B cell (primary cell): ENCODE measurements at regions not wholly inside any gene's neighbourhood (a gene's known extent, or its start where the extent isn't known, plus 50 kb on each side); places are given as distances from the start of the nearest gene placed in this dataset.

Source experiments
- ATAC-seq: fragments of 200-7000 bp; cut with Tn5 transposase; one replicate; pipeline ENCODE4 v1.10.0; 2021; ENCODE audit warnings: low read depth, mild to moderate bottlenecking, moderate number of reproducible peaks, moderate library complexity
- CTCF ChIA-PET: fragments of 350-600 bp; sonication (Branson Sonifier 250); formaldehyde crosslinking; loops from one replicate; lab custom pipeline; 2021; ENCODE audit warnings: antibody characterized with exemption, inconsistent platforms; lab: Charles Lee
- POLR2A ChIA-PET: fragments of 350-600 bp; sonication (Branson Sonifier 250); formaldehyde crosslinking; loops from one replicate; lab custom pipeline; 2021; ENCODE audit warnings: antibody characterized with exemption; lab: Charles Lee
- DNase-seq: peaks from one replicate; pipeline ENCODE4 v3.0.0; 2013
- H2AFZ ChIP-seq: 2 replicates; pipeline ENCODE4 v1.6.1; 2012; ENCODE audit warnings: mild to moderate bottlenecking, low read depth, low read length; ENCODE audit not compliant: insufficient read depth, poor library complexity, severe bottlenecking
- H3K27ac ChIP-seq, 2 donors: 1 replicate in 1 of 2; 2 replicates in 1 of 2; pipeline ENCODE4 v1.5.1; 2012 to 2013; ENCODE audit warnings: low read length in 2 of 2, mild to moderate bottlenecking in 2 of 2, moderate library complexity in 1 of 2
- H3K27me3 ChIP-seq, 4 experiments: fragments of 200-600 bp in 1 of 4; sonication (generic) in 1 of 4; replicated peaks in 1 of 4; 1 replicate in 2 of 4; 2 replicates in 2 of 4; pipeline versions ENCODE4 v1.6.1 to v1.7.0; 2013 to 2016; ENCODE audit warnings: low read length in 3 of 4, mild to moderate bottlenecking in 2 of 4, mixed read lengths in 1 of 4, moderate library complexity in 1 of 4; ENCODE audit not compliant: insufficient read depth in 4 of 4, control insufficient read depth in 3 of 4; ENCODE audit errors: control extremely low read depth in 1 of 4
- H3K36me3 ChIP-seq, 2 experiments: replicated peaks in 1 of 2; 1 replicate in 1 of 2; 2 replicates in 1 of 2; pipeline versions ENCODE4 v1.6.1 to v1.7.1; 2013; ENCODE audit warnings: low read length in 1 of 2; ENCODE audit not compliant: insufficient read depth in 2 of 2, control insufficient read depth in 1 of 2; ENCODE audit errors: control extremely low read depth in 1 of 2, extremely low read depth in 1 of 2
- H3K4me1 ChIP-seq, 2 donors: fragments of 200-600 bp in 1 of 2; sonication (generic) in 1 of 2; 1 replicate in 1 of 2; 2 replicates in 1 of 2; pipeline versions ENCODE4 v1.5.1 to v1.6.1; 2013 to 2017; ENCODE audit warnings: low read length in 2 of 2; ENCODE audit not compliant: control insufficient read depth in 2 of 2, insufficient read depth in 2 of 2
- H3K4me2 ChIP-seq: replicated peaks from 2 replicates; pipeline ENCODE3; 2012; ENCODE audit warnings: mild to moderate bottlenecking, low read depth, low read length; ENCODE audit not compliant: poor library complexity, severe bottlenecking
- H3K4me3 ChIP-seq, 5 experiments: fragments of 200-600 bp in 1 of 5; sonication (generic) in 1 of 5; 1 replicate in 3 of 5; 2 replicates in 2 of 5; pipeline versions ENCODE4 v1.5.1 to v1.7.0; 2011 to 2016; ENCODE audit warnings: low read length in 4 of 5, mild to moderate bottlenecking in 4 of 5, low read depth in 2 of 5, control low read depth in 1 of 5, moderate library complexity in 1 of 5; ENCODE audit not compliant: insufficient read depth in 1 of 5; ENCODE audit errors: control extremely low read depth in 1 of 5, extremely low read depth in 1 of 5
- H3K79me2 ChIP-seq: fragments of 200-600 bp; sonication (generic); one replicate; pipeline ENCODE4 v1.6.0; 2016; ENCODE audit warnings: low read length; ENCODE audit not compliant: control insufficient read depth, insufficient read depth
- H3K9ac ChIP-seq: fragments of 200-600 bp; sonication (generic); 2 replicates; pipeline ENCODE4 v1.6.1; 2017; ENCODE audit warnings: mild to moderate bottlenecking, low read length, moderate library complexity
- H3K9me3 ChIP-seq, 3 donors: one replicate each; pipeline versions ENCODE4 v1.6.1 to v1.7.1; 2013; ENCODE audit warnings: low read length in 2 of 3; ENCODE audit not compliant: control insufficient read depth in 2 of 3, insufficient read depth in 1 of 3; ENCODE audit errors: control extremely low read depth in 1 of 3
- H4K20me1 ChIP-seq: 2 replicates; pipeline ENCODE4 v1.6.0; 2012; ENCODE audit warnings: mild to moderate bottlenecking, low read length; ENCODE audit not compliant: insufficient read depth, control insufficient read depth, poor library complexity, severe bottlenecking
- H3K27ac Mint-ChIP-seq: one replicate; pipeline ENCODE4 v1.8.0; 2021; ENCODE audit warnings: mixed read lengths
- H3K27me3 Mint-ChIP-seq: one replicate; pipeline ENCODE4 v1.8.0; 2021; ENCODE audit warnings: mixed read lengths
- H3K4me1 Mint-ChIP-seq: one replicate; pipeline ENCODE4 v1.8.0; 2021; ENCODE audit warnings: mixed read lengths
- H3K4me3 Mint-ChIP-seq: one replicate; pipeline ENCODE4 v1.8.0; 2021; ENCODE audit warnings: mixed read lengths
- H3K9me3 Mint-ChIP-seq: one replicate; pipeline ENCODE4 v1.8.0; 2022; ENCODE audit warnings: mixed read lengths; ENCODE audit not compliant: insufficient read depth
- EZH2 ChIP-seq: IDR thresholded peaks from 2 replicates; pipeline ENCODE4 v1.6.1; 2012; ENCODE audit warnings: borderline replicate concordance, low read depth, mild to moderate bottlenecking, moderate library complexity, low read length; ENCODE audit not compliant: insufficient read depth, poor library complexity, severe bottlenecking
- WGBS: methylation state at CpG from one replicate; pipeline ENCODE4 v1.1.5; 2013; ENCODE audit warnings: missing lambda C conversion rate; ENCODE audit not compliant: insufficient coverage; 5-methylcytosine and 5-hydroxymethylcytosine counted together
- intact Hi-C: fragments of 100-400 bp; cut with micrococcal nuclease; formaldehyde crosslinking; loops from one replicate; pipeline ENCODE4 v1.10.0; 2022
- TF ChIP-seq, protein P1 (sequence below): fragments of 200-600 bp; IDR thresholded peaks from one replicate; pipeline ENCODE4 v1.8.0; 2022; ENCODE audit warnings: antibody characterized with exemption, mild to moderate bottlenecking

DNA sequence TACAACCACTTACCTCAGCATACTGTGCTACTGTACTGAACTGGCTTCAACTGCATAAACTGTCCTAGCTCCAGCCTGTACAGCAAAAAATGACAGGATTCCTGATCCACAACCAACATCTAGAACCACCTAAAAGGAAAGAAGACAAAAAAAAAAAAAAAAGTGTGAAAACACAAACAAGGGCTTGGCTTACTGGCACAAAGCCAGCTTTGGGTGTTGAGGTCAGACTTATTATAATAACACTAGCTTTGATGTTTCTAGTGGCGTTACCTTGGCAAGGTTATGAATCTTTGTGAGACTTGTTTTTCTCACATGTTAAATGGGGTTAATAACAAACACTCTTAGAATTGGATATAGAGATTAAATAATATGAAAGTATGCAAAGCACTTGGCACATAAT is 148.5 kb upstream of the PUM3 start:
- no peak for TF ChIP-seq EZH2
- TF ChIP-seq, protein P1, sequence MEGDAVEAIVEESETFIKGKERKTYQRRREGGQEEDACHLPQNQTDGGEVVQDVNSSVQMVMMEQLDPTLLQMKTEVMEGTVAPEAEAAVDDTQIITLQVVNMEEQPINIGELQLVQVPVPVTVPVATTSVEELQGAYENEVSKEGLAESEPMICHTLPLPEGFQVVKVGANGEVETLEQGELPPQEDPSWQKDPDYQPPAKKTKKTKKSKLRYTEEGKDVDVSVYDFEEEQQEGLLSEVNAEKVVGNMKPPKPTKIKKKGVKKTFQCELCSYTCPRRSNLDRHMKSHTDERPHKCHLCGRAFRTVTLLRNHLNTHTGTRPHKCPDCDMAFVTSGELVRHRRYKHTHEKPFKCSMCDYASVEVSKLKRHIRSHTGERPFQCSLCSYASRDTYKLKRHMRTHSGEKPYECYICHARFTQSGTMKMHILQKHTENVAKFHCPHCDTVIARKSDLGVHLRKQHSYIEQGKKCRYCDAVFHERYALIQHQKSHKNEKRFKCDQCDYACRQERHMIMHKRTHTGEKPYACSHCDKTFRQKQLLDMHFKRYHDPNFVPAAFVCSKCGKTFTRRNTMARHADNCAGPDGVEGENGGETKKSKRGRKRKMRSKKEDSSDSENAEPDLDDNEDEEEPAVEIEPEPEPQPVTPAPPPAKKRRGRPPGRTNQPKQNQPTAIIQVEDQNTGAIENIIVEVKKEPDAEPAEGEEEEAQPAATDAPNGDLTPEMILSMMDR, result no peak
- H3K27me3 Mint-ChIP-seq, result peaks cover 6% of the 10 kb centered on the region
- DNase-seq, result no peak
- Histone ChIP-seq H3K79me2 (no peaks in the 10 kb centered on the region), H3K27me3 (no peaks in the 10 kb centered on the region), H3K4me1 (no peaks in the 10 kb centered on the region), H3K9me3 (no peaks in the 10 kb centered on the region), H2AFZ (no peak overlapping the region), H4K20me1 (no peaks in the 10 kb centered on the region), H3K36me3 (no peaks in the 10 kb centered on the region), H3K27ac (no peak overlapping the region), H3K4me3 (no peak overlapping the region), H3K4me2 (no peak overlapping the region), H3K9ac (no peak overlapping the region)
- no peaks in the 10 kb centered on the region for H3K9me3 Mint-ChIP-seq
- H3K27ac Mint-ChIP-seq, result no peak overlapping the region
- intact Hi-C loops, result no loop called here
- H3K4me3 Mint-ChIP-seq, result no peak overlapping the region
- no peak for ATAC-seq
- ChIA-PET CTCF (interaction anchor here (0.6 kb wide), 1 partner anchor 10 kb away, joined by 3 read pairs; no protein-coding TSS in a partner anchor), POLR2A (no interaction called here)
- no peaks in the 10 kb centered on the region for H3K4me1 Mint-ChIP-seq
- no CpG with 5 or more reads among the region's 1 CpG for WGBS

DNA sequence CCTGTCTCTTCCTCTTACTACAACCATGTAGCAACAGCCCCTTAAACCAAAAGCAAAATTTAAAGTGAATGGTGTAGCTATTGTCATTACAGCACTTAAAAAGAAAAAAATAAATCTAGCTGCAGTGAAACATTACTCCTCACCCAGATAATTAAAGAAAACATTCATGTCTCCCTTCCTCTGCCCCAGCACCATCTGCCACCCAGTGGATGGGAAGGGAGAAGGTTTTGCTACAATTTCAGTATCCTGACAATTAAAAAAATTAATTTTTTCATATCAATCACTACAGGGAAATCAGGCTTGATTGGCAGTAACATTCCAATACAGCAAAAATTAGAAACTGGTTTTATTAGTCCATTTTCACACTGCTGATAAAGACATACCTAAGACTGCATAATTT is 147.4 kb upstream of the PUM3 start:
- intact Hi-C loops, result no loop called here
- DNase-seq (no peak), ATAC-seq (no peak)
- Histone ChIP-seq H3K9me3 (no peaks in the 10 kb centered on the region), H4K20me1 (no peaks in the 10 kb centered on the region), H2AFZ (no peak overlapping the region), H3K79me2 (no peaks in the 10 kb centered on the region), H3K27me3 (no peaks in the 10 kb centered on the region), H3K27ac (no peak overlapping the region), H3K4me2 (no peak overlapping the region), H3K4me1 (no peaks in the 10 kb centered on the region), H3K9ac (no peak overlapping the region), H3K36me3 (no peaks in the 10 kb centered on the region), H3K4me3 (no peak overlapping the region)
- CTCF ChIA-PET, result no interaction called here
- Mint-ChIP-seq H3K4me1 (no peaks in the 10 kb centered on the region), H3K27me3 (peaks cover 12% of the 10 kb centered on the region), H3K4me3 (no peak overlapping the region), H3K27ac (no peak overlapping the region), H3K9me3 (no peaks in the 10 kb centered on the region)
- POLR2A ChIA-PET, result no interaction called here
- no peak for TF ChIP-seq EZH2
- TF ChIP-seq, protein P1, result no peak
